ENCODE measurements at regions not wholly inside any gene's neighbourhood (a gene's known extent, or its start where the extent isn't known, plus 50 kb on each side); places are given as distances from the start of the nearest gene placed in this dataset.

DNA sequence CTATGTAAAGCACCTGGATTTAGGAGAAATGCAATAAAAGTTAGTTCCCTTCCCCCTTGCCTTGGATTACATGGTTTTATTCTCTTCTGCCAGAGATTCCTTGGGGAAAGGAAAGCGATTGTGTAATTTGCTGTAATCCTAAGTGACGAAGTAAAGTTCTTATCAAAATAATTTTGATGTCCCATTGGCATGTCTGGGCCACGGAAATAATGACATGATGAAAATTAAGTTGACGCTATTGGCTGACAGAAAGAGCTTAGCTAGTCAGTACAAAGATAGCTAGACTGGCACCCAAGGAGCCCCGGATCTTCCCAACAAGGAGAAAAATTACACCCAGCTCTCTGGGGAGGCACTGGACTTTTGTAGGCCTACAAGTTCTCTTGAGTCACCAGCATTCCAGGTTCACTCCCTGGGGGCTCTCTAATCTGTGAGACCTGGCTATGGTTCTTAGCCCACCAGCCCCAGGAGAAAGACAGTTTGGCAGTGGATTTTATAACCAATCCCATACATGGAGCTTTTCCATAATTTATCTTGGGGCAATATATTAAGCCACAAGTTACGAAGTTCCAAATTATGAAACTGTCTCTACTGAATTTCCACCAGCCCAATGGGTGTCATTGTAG lies 59.9 kb downstream of the FOXA2 start (continued):
- TF ChIP-seq, protein P1, sequence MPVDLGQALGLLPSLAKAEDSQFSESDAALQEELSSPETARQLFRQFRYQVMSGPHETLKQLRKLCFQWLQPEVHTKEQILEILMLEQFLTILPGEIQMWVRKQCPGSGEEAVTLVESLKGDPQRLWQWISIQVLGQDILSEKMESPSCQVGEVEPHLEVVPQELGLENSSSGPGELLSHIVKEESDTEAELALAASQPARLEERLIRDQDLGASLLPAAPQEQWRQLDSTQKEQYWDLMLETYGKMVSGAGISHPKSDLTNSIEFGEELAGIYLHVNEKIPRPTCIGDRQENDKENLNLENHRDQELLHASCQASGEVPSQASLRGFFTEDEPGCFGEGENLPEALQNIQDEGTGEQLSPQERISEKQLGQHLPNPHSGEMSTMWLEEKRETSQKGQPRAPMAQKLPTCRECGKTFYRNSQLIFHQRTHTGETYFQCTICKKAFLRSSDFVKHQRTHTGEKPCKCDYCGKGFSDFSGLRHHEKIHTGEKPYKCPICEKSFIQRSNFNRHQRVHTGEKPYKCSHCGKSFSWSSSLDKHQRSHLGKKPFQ (CRISPR knock-in tag; IDR thresholded peaks at IDR 0.05; ENCODE audit: insufficient replicate concordance) = no peak
- TF ChIP-seq, protein P2, sequence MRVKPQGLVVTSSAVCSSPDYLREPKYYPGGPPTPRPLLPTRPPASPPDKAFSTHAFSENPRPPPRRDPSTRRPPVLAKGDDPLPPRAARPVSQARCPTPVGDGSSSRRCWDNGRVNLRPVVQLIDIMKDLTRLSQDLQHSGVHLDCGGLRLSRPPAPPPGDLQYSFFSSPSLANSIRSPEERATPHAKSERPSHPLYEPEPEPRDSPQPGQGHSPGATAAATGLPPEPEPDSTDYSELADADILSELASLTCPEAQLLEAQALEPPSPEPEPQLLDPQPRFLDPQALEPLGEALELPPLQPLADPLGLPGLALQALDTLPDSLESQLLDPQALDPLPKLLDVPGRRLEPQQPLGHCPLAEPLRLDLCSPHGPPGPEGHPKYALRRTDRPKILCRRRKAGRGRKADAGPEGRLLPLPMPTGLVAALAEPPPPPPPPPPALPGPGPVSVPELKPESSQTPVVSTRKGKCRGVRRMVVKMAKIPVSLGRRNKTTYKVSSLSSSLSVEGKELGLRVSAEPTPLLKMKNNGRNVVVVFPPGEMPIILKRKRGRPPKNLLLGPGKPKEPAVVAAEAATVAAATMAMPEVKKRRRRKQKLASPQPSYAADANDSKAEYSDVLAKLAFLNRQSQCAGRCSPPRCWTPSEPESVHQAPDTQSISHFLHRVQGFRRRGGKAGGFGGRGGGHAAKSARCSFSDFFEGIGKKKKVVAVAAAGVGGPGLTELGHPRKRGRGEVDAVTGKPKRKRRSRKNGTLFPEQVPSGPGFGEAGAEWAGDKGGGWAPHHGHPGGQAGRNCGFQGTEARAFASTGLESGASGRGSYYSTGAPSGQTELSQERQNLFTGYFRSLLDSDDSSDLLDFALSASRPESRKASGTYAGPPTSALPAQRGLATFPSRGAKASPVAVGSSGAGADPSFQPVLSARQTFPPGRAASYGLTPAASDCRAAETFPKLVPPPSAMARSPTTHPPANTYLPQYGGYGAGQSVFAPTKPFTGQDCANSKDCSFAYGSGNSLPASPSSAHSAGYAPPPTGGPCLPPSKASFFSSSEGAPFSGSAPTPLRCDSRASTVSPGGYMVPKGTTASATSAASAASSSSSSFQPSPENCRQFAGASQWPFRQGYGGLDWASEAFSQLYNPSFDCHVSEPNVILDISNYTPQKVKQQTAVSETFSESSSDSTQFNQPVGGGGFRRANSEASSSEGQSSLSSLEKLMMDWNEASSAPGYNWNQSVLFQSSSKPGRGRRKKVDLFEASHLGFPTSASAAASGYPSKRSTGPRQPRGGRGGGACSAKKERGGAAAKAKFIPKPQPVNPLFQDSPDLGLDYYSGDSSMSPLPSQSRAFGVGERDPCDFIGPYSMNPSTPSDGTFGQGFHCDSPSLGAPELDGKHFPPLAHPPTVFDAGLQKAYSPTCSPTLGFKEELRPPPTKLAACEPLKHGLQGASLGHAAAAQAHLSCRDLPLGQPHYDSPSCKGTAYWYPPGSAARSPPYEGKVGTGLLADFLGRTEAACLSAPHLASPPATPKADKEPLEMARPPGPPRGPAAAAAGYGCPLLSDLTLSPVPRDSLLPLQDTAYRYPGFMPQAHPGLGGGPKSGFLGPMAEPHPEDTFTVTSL (CRISPR knock-in tag; IDR thresholded peaks at IDR 0.05; ENCODE audit: borderline replicate concordance) = peak; percentile 11; the same call in 1 of the 2 replicates
- TF ChIP-seq CC2D1A (CRISPR knock-in tag; IDR thresholded peaks at IDR 0.05) (0 out of 2 replicates have a peak, but pooled peaks have one; percentile 17), HMGA1 (CRISPR knock-in tag; conservative IDR thresholded peaks at IDR 0.05) (0 out of 2 replicates have a peak, but pooled peaks have one; percentile 57), HDAC1 (CRISPR knock-in tag; IDR thresholded peaks at IDR 0.05) (0 out of 2 replicates have a peak, but pooled peaks have one; percentile 4), PRPF4 (IDR thresholded peaks at IDR 0.05; ENCODE audit: low read depth, low read length, poor library complexity, severe bottlenecking) (no peak), NCOR1 (IDR thresholded peaks at IDR 0.05; ENCODE audit: borderline replicate concordance, low read length) (peak; percentile 67; the same call in 1 of the 2 replicates), NAIF1 (CRISPR knock-in tag; IDR thresholded peaks at IDR 0.05; ENCODE audit: borderline replicate concordance) (0 out of 2 replicates have a peak, but pooled peaks have one; percentile 54), PITX1 (CRISPR knock-in tag; IDR thresholded peaks at IDR 0.05) (peak; percentile 13; the same call in 1 of the 2 replicates)

Measured in HepG2 (cell line).